ENCODE measurements at regions not wholly inside any gene's neighbourhood (a gene's known extent, or its start where the extent isn't known, plus 50 kb on each side); places are given as distances from the start of the nearest gene placed in this dataset.

- no peak overlapping the region for H3K4me3 ChIP-seq (ENCODE audit: low read depth in 1 of 2, low read length in 2 of 2)
- no peak for TF ChIP-seq CTCF (IDR thresholded peaks at IDR 0.05; ENCODE audit: borderline replicate concordance, extremely low read depth, low read length, poor library complexity, severe bottlenecking)
- TF ChIP-seq EZH2 (IDR thresholded peaks at IDR 0.05; ENCODE audit: borderline replicate concordance, low read depth, low read length, severe bottlenecking) = no peak
- ATAC-seq (ENCODE audit: insufficient read depth, low read depth) = no peak
- H3K9me3 ChIP-seq (ENCODE audit: insufficient read depth, low read length, severe bottlenecking) = no peaks in the 10 kb centered on the region
- no peak overlapping the region for H3K4me2 ChIP-seq (ENCODE audit: insufficient read depth, low read length)
- no peaks in the 10 kb centered on the region for H3K36me3 ChIP-seq (ENCODE audit: insufficient read depth, low read length)
- H3K9ac ChIP-seq (ENCODE audit: low read depth, low read length) = no peak overlapping the region
- no peak overlapping the region for H2AFZ ChIP-seq (ENCODE audit: low read depth, low read length)
- H3K4me1 ChIP-seq (ENCODE audit: insufficient read depth, low read length) = no peaks in the 10 kb centered on the region
- H4K20me1 ChIP-seq (ENCODE audit: insufficient read depth, low read length) = no peaks in the 10 kb centered on the region
- no peak for DNase-seq
- no peak overlapping the region for H3K27ac ChIP-seq (ENCODE audit: low read length)
- H3K79me2 ChIP-seq (ENCODE audit: insufficient read depth, low read length) = no peaks in the 10 kb centered on the region
- H3K27me3 ChIP-seq (ENCODE audit: insufficient read depth, low read length, poor library complexity) = no peaks in the 10 kb centered on the region
Observed at GRCh38 chr7:137093198-137093597, 224.7 kb downstream of the CHRM2 start.

- no peaks in the 10 kb centered on the region for H3K79me2 ChIP-seq (ENCODE audit: insufficient read depth, low read length)
- TF ChIP-seq CTCF (IDR thresholded peaks at IDR 0.05; ENCODE audit: borderline replicate concordance, extremely low read depth, low read length, poor library complexity, severe bottlenecking) = no peak
- no peak for TF ChIP-seq EZH2 (IDR thresholded peaks at IDR 0.05; ENCODE audit: borderline replicate concordance, low read depth, low read length, severe bottlenecking)
- H3K27ac ChIP-seq (ENCODE audit: low read length) = no peak overlapping the region
- H3K4me1 ChIP-seq (ENCODE audit: insufficient read depth, low read length) = no peaks in the 10 kb centered on the region
- ATAC-seq (ENCODE audit: insufficient read depth, low read depth) = no peak
- H3K9ac ChIP-seq (ENCODE audit: low read depth, low read length) = no peak overlapping the region
- no peak overlapping the region for H2AFZ ChIP-seq (ENCODE audit: low read depth, low read length)
- H3K4me2 ChIP-seq (ENCODE audit: insufficient read depth, low read length) = no peak overlapping the region
- H3K9me3 ChIP-seq (ENCODE audit: insufficient read depth, low read length, severe bottlenecking) = no peaks in the 10 kb centered on the region
- H4K20me1 ChIP-seq (ENCODE audit: insufficient read depth, low read length) = no peaks in the 10 kb centered on the region
- no peak for DNase-seq
- H3K4me3 ChIP-seq (ENCODE audit: low read depth in 1 of 2, low read length in 2 of 2) = no peak overlapping the region
- no peaks in the 10 kb centered on the region for H3K27me3 ChIP-seq (ENCODE audit: insufficient read depth, low read length, poor library complexity)
- no peaks in the 10 kb centered on the region for H3K36me3 ChIP-seq (ENCODE audit: insufficient read depth, low read length)
Observed at GRCh38 chr7:137091396-137091795, 222.9 kb downstream of the CHRM2 start.

- H4K20me1 ChIP-seq (ENCODE audit: insufficient read depth, low read length) = no peaks in the 10 kb centered on the region
- ATAC-seq (ENCODE audit: insufficient read depth, low read depth) = no peak
- no peak overlapping the region for H3K9ac ChIP-seq (ENCODE audit: low read depth, low read length)
Observed at GRCh38 chr7:137086896-137087295, 218.4 kb downstream of the CHRM2 start.

More at GRCh38 chr7:137086896-137087295, 218.4 kb downstream of the CHRM2 start:
- DNase-seq = no peak
- TF ChIP-seq EZH2 (IDR thresholded peaks at IDR 0.05; ENCODE audit: borderline replicate concordance, low read depth, low read length, severe bottlenecking) (no peak), CTCF (IDR thresholded peaks at IDR 0.05; ENCODE audit: borderline replicate concordance, extremely low read depth, low read length, poor library complexity, severe bottlenecking) (no peak)
- no peaks in the 10 kb centered on the region for H3K4me1 ChIP-seq (ENCODE audit: insufficient read depth, low read length)
- no peak overlapping the region for H3K27ac ChIP-seq (ENCODE audit: low read length)
- no peak overlapping the region for H3K4me3 ChIP-seq (ENCODE audit: low read depth in 1 of 2, low read length in 2 of 2)
- H3K9me3 ChIP-seq (ENCODE audit: insufficient read depth, low read length, severe bottlenecking) = no peaks in the 10 kb centered on the region
- no peak overlapping the region for H2AFZ ChIP-seq (ENCODE audit: low read depth, low read length)
- H3K36me3 ChIP-seq (ENCODE audit: insufficient read depth, low read length) = no peaks in the 10 kb centered on the region
- no peaks in the 10 kb centered on the region for H3K79me2 ChIP-seq (ENCODE audit: insufficient read depth, low read length)
- no peaks in the 10 kb centered on the region for H3K27me3 ChIP-seq (ENCODE audit: insufficient read depth, low read length, poor library complexity)
- no peak overlapping the region for H3K4me2 ChIP-seq (ENCODE audit: insufficient read depth, low read length)
